ENCODE measurements at regions not wholly inside any gene's neighbourhood (a gene's known extent, or its start where the extent isn't known, plus 50 kb on each side); places are given as distances from the start of the nearest gene placed in this dataset.
A peak's percentile ranks its signal among the peaks of the same experiment; 100 is the strongest.

- Histone ChIP-seq H3K36me3 (no peaks in the 10 kb centered on the region), H3K27me3 (no peaks in the 10 kb centered on the region), H3K9me3 (peaks cover 3% of the 10 kb centered on the region), H3K4me3 (no peak overlapping the region)
- no peak for DNase-seq
Measured at GRCh38 chr3:102102394-102102793, 253.1 kb downstream of the NFKBIZ start.

- no peak overlapping the region for H3K4me3 ChIP-seq
- H3K27me3 ChIP-seq = no peaks in the 10 kb centered on the region
- peaks cover 13% of the 10 kb centered on the region for H3K9me3 ChIP-seq
- DNase-seq = no peak
- no peaks in the 10 kb centered on the region for H3K36me3 ChIP-seq
Measured at GRCh38 chr3:102104033-102104432, 254.7 kb downstream of the NFKBIZ start.

GRCh38 chr3:102105193-102105592 is 255.9 kb downstream of the NFKBIZ start:
- DNase-seq = no peak
- peaks cover 13% of the 10 kb centered on the region for H3K9me3 ChIP-seq
- no peak overlapping the region for H3K4me3 ChIP-seq
- H3K27me3 ChIP-seq = no peaks in the 10 kb centered on the region
- H3K36me3 ChIP-seq = no peaks in the 10 kb centered on the region

GRCh38 chr3:102106416-102107097 is 257.2 kb downstream of the NFKBIZ start:
- Histone ChIP-seq H3K4me3 (no peak overlapping the region), H3K27me3 (no peaks in the 10 kb centered on the region), H3K9me3 (peaks cover 13% of the 10 kb centered on the region), H3K36me3 (no peaks in the 10 kb centered on the region)
- no peak for DNase-seq

GRCh38 chr3:102112704-102113230 is 263.5 kb downstream of the NFKBIZ start:
- Histone ChIP-seq H3K4me3 (no peak overlapping the region), H3K36me3 (no peaks in the 10 kb centered on the region), H3K27me3 (no peaks in the 10 kb centered on the region), H3K9me3 (peaks cover 6% of the 10 kb centered on the region; the same call in 1 of the 2 replicates)
- no peak for DNase-seq

- DNase-seq = no peak
- no peaks in the 10 kb centered on the region for H3K36me3 ChIP-seq
Measured at GRCh38 chr3:102113421-102114041, 264.2 kb downstream of the NFKBIZ start.

GRCh38 chr3:102114264-102114979 is 265.1 kb downstream of the NFKBIZ start:
- no peaks in the 10 kb centered on the region for H3K36me3 ChIP-seq
- no peaks in the 10 kb centered on the region for H3K9me3 ChIP-seq
- no peaks in the 10 kb centered on the region for H3K27me3 ChIP-seq
- no peak overlapping the region for H3K4me3 ChIP-seq
- no peak for DNase-seq

More at GRCh38 chr3:102113421-102114041, 264.2 kb downstream of the NFKBIZ start:
- H3K9me3 ChIP-seq = no peaks in the 10 kb centered on the region
- no peaks in the 10 kb centered on the region for H3K27me3 ChIP-seq
- H3K4me3 ChIP-seq = no peak overlapping the region

GRCh38 chr3:102122527-102122926 is 273.2 kb downstream of the NFKBIZ start:
- H3K4me3 ChIP-seq = no peak overlapping the region
- H3K27me3 ChIP-seq = no peaks in the 10 kb centered on the region
- H3K36me3 ChIP-seq = no peaks in the 10 kb centered on the region
- peaks cover 3% of the 10 kb centered on the region; the same call in 1 of the 2 replicates for H3K9me3 ChIP-seq
- no peak for DNase-seq

GRCh38 chr3:102123590-102124190 is 274.4 kb downstream of the NFKBIZ start:
- Histone ChIP-seq H3K4me3 (no peak overlapping the region), H3K36me3 (no peaks in the 10 kb centered on the region), H3K27me3 (no peaks in the 10 kb centered on the region), H3K9me3 (peaks cover 3% of the 10 kb centered on the region; the same call in 1 of the 2 replicates)
- no peak for DNase-seq

GRCh38 chr3:102124282-102124681 is 275.0 kb downstream of the NFKBIZ start:
- H3K27me3 ChIP-seq = no peaks in the 10 kb centered on the region
- DNase-seq = no peak
- no peak overlapping the region for H3K4me3 ChIP-seq
- peaks cover 3% of the 10 kb centered on the region; the same call in 1 of the 2 replicates for H3K9me3 ChIP-seq
- no peaks in the 10 kb centered on the region for H3K36me3 ChIP-seq

GRCh38 chr3:102124704-102125103 is 275.4 kb downstream of the NFKBIZ start:
- Histone ChIP-seq H3K4me3 (no peak overlapping the region), H3K9me3 (peaks cover 3% of the 10 kb centered on the region; the same call in 1 of the 2 replicates), H3K27me3 (no peaks in the 10 kb centered on the region), H3K36me3 (no peaks in the 10 kb centered on the region)
- DNase-seq = no peak

- Histone ChIP-seq H3K36me3 (no peaks in the 10 kb centered on the region), H3K27me3 (no peaks in the 10 kb centered on the region), H3K9me3 (peaks cover 3% of the 10 kb centered on the region; the same call in 1 of the 2 replicates), H3K4me3 (no peak overlapping the region)
- no peak for DNase-seq
Measured at GRCh38 chr3:102125197-102125993, 276.1 kb downstream of the NFKBIZ start.

GRCh38 chr3:102125994-102126368 is 276.7 kb downstream of the NFKBIZ start:
- no peaks in the 10 kb centered on the region for H3K36me3 ChIP-seq
- no peak for DNase-seq
- peaks cover 3% of the 10 kb centered on the region; the same call in 1 of the 2 replicates for H3K9me3 ChIP-seq
- no peak overlapping the region for H3K4me3 ChIP-seq
- H3K27me3 ChIP-seq = no peaks in the 10 kb centered on the region

GRCh38 chr3:102129760-102130608 is 280.7 kb downstream of the NFKBIZ start:
- Histone ChIP-seq H3K4me3 (no peak overlapping the region), H3K9me3 (no peaks in the 10 kb centered on the region; the same call in 1 of the 2 replicates), H3K27me3 (no peaks in the 10 kb centered on the region), H3K36me3 (no peaks in the 10 kb centered on the region)
- DNase-seq = peak; percentile 49

GRCh38 chr3:102132370-102132769 is 283.1 kb downstream of the NFKBIZ start:
- Histone ChIP-seq H3K27me3 (no peaks in the 10 kb centered on the region), H3K4me3 (no peak overlapping the region), H3K9me3 (no peaks in the 10 kb centered on the region), H3K36me3 (no peaks in the 10 kb centered on the region)
- DNase-seq = no peak

Measured in MG63 (cell line).